D341Med (cell line): ENCODE measurements at regions not wholly inside any gene's neighbourhood (a gene's known extent, or its start where the extent isn't known, plus 50 kb on each side); places are given as distances from the start of the nearest gene placed in this dataset.

Experiments used
- DNase-seq: peaks from one replicate; pipeline ENCODE4 v3.0.0; 2012; ENCODE audit warnings: low spot score

- DNase-seq, result no peak
Measured at GRCh38 chr22:49261616-49262015, 566.1 kb downstream of the BRD1 start.

- no peak for DNase-seq
Measured at GRCh38 chr22:49260681-49261580, 566.7 kb downstream of the BRD1 start.

- no peak for DNase-seq
Measured at GRCh38 chr22:49259839-49260615, 567.6 kb downstream of the BRD1 start.

- no peak for DNase-seq
Measured at GRCh38 chr22:49258107-49259010, 569.3 kb downstream of the BRD1 start.

GRCh38 chr22:49257551-49257961 lies 570.1 kb downstream of the BRD1 start:
- DNase-seq, result no peak

- DNase-seq, result no peak
Measured at GRCh38 chr22:49255741-49256318, 571.8 kb downstream of the BRD1 start.

GRCh38 chr22:49255154-49255553 lies 572.5 kb downstream of the BRD1 start:
- no peak for DNase-seq

GRCh38 chr22:49253656-49254055 lies 574.0 kb downstream of the BRD1 start:
- DNase-seq, result no peak

GRCh38 chr22:49251371-49251770 lies 576.3 kb downstream of the BRD1 start:
- DNase-seq, result no peak

- peak; percentile 8 for DNase-seq
Measured at GRCh38 chr22:49247194-49247924, 580.3 kb downstream of the BRD1 start.

- DNase-seq, result peak; percentile 15
Measured at GRCh38 chr22:49244466-49245420, 582.9 kb downstream of the BRD1 start.

- peak; percentile 17 for DNase-seq
Measured at GRCh38 chr22:49243965-49244364, 583.7 kb downstream of the BRD1 start.

GRCh38 chr22:49243335-49243734 lies 584.3 kb downstream of the BRD1 start:
- no peak for DNase-seq

GRCh38 chr22:49242480-49242879 lies 585.2 kb downstream of the BRD1 start:
- DNase-seq, result no peak

GRCh38 chr22:49241174-49241851 lies 586.4 kb downstream of the BRD1 start:
- peak; percentile 7 for DNase-seq

GRCh38 chr22:49240472-49240871 lies 587.2 kb downstream of the BRD1 start:
- DNase-seq, result peak; percentile 5

GRCh38 chr22:49240016-49240380 lies 587.7 kb downstream of the BRD1 start:
- peak; percentile 8 for DNase-seq

- DNase-seq, result peak; percentile 8
Measured at GRCh38 chr22:49239264-49240015, 588.2 kb downstream of the BRD1 start.
